SH-SY5Y (cell line): ENCODE measurements at regions not wholly inside any gene's neighbourhood (a gene's known extent, or its start where the extent isn't known, plus 50 kb on each side); places are given as distances from the start of the nearest gene placed in this dataset.

ENCODE experiments used
- GATA2 ChIP-seq: IDR thresholded peaks from 2 replicates; pipeline ENCODE4 v1.6.1; 2011; ENCODE audit warnings: mild to moderate bottlenecking, low read depth, low read length
- GATA3 ChIP-seq: IDR thresholded peaks from 2 replicates; pipeline ENCODE4 v1.6.1; 2011; ENCODE audit warnings: low read depth, mild to moderate bottlenecking, low read length, moderate library complexity

DNA sequence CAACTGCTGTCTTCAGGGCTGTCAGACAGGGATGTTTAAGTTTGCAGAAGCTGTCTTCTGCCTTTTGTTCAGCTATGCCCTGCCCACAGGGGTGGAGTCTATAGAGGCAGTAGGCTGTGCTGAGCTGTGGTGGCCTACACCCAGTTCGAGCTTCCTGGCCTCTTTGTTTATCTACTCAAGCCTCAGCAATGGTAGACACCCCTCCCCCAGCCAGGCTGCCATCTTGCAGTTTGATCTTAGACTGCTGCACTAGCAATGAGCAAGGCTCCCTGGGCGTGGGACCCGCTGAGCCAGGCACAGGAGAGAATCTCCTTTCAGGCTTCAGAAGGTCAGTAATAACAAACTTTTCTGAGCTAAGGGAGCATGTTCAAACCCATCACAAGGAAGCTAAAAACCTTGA is 545.3 kb downstream of the TLE4 start:
- TF ChIP-seq GATA2 (no peak), GATA3 (no peak)
